Stromal cell of bone marrow (primary cell): ENCODE measurements at regions not wholly inside any gene's neighbourhood (a gene's known extent, or its start where the extent isn't known, plus 50 kb on each side); places are given as distances from the start of the nearest gene placed in this dataset.
"Not testable (repeated sequence)": the region's sequence is repeated elsewhere in the genome, so short reads cannot be mapped to it uniquely, and the experiment has no call there.

Source experiments
- DNase-seq: peaks from one replicate; pipeline ENCODE4 v3.0.0-alpha.2; 2012; ENCODE audit warnings: low read depth

DNA sequence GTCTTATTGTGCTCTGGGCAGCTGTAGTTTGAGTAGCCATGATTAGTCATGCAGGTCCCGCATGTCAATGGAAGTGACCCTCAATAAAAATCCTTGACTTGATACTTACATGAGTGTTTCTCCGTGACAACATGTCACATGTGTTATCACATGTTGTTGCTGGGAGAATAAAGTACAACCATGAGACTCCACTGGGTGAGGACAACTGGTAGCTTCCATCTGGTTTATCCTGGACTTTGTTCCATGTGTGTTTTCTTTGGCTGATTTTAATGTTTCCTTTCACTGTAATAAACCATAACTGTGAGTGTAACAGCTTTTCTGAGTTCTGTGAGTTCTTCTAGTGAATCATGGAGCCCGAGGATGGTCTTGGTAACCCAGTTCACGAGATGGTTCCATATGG is 63.1 kb upstream of the NDN start:
- DNase-seq = no peak

DNA sequence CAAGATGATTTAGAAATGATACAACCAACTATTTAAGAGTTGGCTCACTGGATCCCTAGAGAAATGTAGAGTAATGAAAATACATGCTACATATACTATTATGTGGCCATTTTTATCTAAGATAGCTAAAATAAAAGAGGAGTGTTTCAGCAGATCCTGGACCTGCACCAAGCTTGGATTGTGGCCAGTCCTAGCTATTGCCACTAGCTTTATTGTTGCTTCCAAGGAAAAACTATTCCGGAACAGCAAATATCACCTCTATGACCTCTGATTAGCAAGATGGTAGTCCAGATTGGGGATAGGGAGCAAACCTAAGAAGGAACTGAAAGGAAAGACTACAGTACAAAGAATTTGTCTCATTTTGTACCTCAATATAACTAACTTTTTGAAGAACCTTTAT is 63.7 kb upstream of the NDN start:
- no peak for DNase-seq

GRCh38 chr15:23753248-23753647 is 66.1 kb upstream of the NDN start:
- no peak for DNase-seq

DNA sequence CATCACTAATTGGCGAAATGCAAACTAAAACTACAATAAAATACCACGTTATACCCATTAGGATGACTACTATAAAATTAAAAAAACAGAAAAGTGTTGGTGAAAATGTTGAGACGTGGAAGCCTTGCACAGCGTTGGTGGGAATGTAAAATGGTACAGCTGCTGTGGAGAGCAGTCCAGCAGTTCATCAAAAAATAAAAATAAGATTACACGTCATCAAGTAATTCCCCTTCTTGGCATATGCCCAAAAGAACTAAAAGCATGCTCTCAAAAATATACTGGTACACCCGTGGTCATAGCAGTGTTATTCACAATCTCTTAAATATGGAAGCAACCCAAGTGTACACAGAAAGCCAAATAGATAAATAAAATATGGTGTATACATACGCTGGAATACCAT is 71.8 kb upstream of the NDN start:
- DNase-seq = no peak

GRCh38 chr15:23760024-23760423 is 72.9 kb upstream of the NDN start:
- DNase-seq = no peak

- DNase-seq = no peak
Measured at GRCh38 chr15:23761386-23761785, 74.3 kb upstream of the NDN start.

- DNase-seq = no peak
Measured at GRCh38 chr15:23762026-23762425, 74.9 kb upstream of the NDN start.

DNA sequence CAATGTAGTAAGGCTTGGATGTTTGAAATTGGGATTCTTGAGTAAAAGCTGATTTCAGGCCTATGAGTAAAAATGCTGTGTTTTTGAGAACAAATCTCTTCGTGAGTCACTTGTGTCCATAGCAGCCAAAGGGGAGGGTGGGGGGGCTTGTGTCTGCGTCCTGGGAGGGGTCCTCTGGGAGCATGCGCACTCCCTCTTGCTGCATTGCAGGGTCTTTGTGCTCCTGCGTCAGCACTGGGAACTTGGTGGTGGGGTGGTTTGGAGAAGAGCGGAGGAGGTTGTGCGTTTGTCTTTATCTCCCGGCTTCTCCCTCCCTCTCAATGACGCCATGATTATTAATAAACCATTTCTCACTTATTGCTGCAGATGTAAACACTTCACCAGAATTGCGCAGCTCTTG is 75.9 kb upstream of the NDN start:
- no peak for DNase-seq

- no peak for DNase-seq
Measured at GRCh38 chr15:23764306-23764705, 77.2 kb upstream of the NDN start.

DNA sequence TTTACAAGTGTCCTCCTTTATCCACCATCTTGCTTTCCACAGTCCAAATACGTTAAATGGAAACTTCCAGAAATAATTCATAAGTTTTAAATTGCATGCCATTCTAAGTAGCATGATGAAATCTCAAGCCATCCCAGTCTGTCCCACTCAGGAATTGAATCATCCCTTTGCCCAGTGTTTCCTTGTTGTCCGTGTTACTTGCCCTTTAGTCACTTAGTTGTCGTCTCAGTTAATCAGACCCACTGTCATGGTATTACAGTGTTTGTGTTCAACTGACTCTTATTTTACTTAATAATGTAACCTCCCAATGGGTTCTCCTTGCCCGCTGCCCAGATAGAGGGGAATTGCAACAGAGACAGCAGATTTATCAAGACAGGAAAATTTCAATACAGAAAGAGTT is 77.6 kb upstream of the NDN start:
- DNase-seq = no peak

DNA sequence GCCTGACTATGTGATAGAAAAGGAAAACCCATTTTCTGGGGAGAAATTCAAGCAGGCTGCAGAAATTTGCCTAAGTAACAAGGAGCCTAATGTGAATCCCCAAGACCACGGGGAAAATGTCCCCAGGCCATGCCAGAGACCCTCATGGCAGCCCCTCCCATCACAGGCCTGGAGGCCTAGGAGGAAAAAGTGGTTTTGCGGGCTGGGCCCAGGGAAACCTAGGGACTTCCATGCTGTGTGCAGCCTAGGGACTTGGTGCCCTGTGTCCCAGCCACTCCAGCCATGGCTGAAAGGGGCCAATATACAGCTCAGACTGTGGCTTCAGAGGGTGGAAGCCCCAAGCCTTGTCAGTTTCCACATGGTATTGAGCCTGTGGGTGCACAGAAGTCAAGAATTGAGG is 79.7 kb upstream of the NDN start:
- DNase-seq = not testable (repeated sequence)

DNA sequence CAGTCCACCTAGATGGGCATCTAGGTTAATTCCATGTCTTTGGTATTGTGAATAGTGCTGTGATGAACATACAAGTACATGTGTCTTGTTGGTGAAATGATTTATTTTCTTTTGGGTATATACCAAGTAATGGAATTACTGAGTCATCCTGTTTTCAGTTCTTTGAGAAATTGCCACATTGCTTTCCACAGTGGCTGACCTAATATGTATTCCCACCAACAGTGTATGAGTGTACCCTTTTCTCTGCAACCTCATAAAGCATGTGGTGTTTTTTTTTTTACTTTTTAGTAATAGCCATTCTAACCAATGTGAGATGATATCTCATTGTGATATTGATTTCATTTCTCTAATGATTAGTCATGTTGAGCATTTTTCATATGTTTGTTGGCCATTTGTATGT is 86.0 kb upstream of the NDN start:
- no peak for DNase-seq

- DNase-seq = no peak
Measured at GRCh38 chr15:23787346-23788105, 100.4 kb upstream of the NDN start.

GRCh38 chr15:23793191-23793680 is 106.1 kb upstream of the NDN start:
- no peak for DNase-seq

- DNase-seq = no peak
Measured at GRCh38 chr15:23797747-23798446, 110.8 kb upstream of the NDN start.

GRCh38 chr15:23801881-23802280 is 114.8 kb upstream of the NDN start:
- DNase-seq = no peak

DNA sequence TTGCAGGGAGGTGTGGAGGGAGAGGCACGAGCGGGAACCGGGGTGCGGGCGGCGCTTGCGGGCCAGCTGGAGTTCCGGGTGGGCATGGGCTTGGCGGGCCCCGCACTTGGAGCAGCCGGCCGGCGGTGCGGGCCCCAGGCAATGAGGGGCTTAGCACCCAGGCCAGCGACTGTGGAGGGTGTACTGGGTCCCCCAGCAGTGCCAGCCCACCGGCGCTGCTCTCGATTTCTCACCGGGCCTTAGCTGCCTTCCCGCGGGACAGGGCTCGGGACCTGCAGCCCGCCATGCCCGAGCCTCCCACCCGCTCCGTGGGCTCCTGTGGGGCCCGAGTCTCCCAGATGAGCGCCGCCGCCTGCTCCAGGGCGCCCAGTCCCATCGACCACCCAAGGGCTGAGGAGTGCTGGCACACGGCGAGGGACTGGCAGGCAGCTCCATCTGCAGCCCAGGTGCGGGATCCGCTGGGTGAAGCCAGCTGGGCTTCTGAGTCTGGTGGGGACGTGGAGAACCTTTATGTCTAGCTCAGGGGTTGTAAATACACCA is 115.9 kb upstream of the NDN start:
- not testable (repeated sequence) for DNase-seq

GRCh38 chr15:23806980-23807379 is 119.9 kb upstream of the NDN start:
- no peak for DNase-seq

GRCh38 chr15:23823508-23823907 is 136.4 kb upstream of the NDN start:
- no peak for DNase-seq

- DNase-seq = no peak
Measured at GRCh38 chr15:23828786-23829185, 141.7 kb upstream of the NDN start.

- no peak for DNase-seq
Measured at GRCh38 chr15:23835953-23836352, 148.8 kb upstream of the NDN start.

DNA sequence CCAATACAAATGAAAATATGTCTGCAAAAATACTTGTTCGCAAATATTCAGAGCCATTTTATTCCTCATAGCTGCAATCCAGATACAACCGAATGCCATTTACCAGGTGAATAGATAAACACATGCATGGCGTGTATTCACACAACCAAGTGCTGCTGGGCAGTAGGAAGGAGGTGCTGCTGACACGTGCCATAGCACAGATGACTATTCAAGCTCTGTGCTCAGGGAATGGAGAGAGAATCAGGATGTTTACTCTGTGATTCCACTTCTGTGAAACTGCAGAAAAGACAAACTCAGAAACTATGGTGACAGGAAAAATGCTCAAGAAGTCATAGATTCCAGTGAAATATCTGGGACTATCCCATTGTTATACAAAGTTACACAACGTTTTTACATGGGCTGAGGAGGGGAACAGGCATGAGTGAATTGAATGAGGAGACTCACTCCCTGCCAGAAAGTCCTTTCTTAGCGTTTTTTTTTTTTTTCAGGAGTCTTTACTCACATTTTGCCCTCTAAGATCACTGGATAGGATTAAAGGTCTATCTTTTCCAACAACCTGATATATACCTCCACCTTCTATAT is 152.9 kb upstream of the NDN start:
- DNase-seq = no peak

DNA sequence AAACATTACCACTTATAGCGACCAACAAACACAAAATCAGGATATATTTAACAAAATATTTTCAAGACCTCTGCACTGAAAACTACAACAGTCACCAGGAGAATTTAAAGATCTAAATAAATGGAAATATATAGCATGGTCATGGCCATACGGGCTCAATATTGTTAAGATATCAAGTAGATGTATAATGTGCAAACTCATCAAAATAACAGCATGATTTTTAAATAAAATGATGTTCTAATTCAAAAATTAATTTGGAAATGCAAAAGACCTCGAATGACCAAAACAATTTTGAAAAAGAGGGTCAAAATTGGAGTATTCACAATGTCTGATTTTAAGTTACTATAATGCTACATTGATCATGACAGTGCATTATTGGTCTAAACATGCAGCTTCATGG is 159.1 kb upstream of the NDN start:
- DNase-seq = no peak
